ENCODE measurements at regions not wholly inside any gene's neighbourhood (a gene's known extent, or its start where the extent isn't known, plus 50 kb on each side); places are given as distances from the start of the nearest gene placed in this dataset.

DNA sequence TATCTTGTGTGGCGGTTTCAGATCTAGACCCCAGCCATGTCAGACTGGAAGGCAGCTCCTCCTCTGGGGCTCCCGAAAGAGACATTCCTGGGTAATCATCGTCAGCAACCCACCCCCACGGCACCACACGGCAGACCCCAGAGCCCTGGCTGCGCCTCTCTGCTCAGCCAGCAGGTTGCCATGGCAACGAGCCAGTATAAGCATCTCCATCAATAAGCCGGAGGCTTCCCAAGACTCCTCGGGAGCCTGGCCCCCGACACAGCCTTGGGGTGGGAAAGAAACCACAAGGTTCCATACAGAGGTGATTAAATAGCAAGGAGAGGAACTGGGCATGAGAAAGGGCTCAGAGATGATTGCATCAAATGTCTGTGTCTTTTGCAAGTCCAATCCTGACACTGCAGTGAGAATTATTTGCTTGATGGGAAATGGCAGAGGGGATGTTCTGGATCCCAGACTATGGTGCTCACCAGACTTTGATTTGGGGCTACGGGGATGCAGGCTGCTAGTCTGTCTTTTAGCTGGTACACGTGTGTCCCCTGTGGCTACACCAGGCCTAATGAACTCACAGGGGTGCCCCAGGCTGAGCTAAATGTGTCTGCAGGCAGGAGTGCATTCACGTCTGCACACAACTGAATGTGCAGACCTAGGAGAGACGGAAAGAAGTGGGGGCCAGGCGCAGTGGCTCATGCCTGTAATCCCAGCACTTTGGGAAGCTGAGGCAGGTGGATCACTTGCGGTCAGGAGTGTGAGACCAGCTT is 320.5 kb upstream of the TNRC6C start:
- Mint-ChIP-seq H3K27me3 (peaks cover 30% of the 10 kb centered on the region), H3K9me3 (no peaks in the 10 kb centered on the region), H3K27ac (no peak overlapping the region), H3K4me1 (no peaks in the 10 kb centered on the region), H3K36me3 (ENCODE audit: low read depth) (no peaks in the 10 kb centered on the region), H3K4me3 (no peak overlapping the region)
- ATAC-seq (ENCODE audit: low read depth) (no peak), DNase-seq (no peak)
- no peak for TF ChIP-seq CTCF (IDR thresholded peaks at IDR 0.05)
- intact Hi-C loops (cut with micrococcal nuclease), result no loop called here
- CTCF ChIA-PET, result no interaction called here
- POLR2A ChIA-PET, result interaction anchor here (0.5 kb wide), 1 partner anchor 595 kb away, joined by 3 read pairs; no protein-coding TSS in a partner anchor

DNA sequence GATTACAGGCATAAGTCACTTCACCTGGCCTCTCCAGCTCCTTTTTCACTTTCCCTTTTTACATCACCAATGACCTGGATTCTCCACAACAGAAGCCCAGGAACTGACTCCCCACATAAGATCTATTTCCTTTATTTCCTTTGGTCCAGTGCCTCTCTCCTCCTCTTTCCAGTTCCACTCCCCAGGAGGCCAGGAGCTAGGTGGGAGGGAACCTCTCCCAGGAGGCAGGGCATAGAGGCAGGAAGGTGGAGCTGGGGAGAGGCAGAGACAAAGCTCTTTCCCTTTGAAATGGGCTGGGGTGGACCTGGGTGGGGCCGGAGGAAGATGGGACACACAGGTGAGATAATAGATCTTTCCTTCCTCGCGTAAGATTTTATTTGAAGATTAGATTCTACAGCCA is 318.3 kb upstream of the TNRC6C start:
- no peak for TF ChIP-seq CTCF (IDR thresholded peaks at IDR 0.05)
- no peak overlapping the region for H3K4me3 Mint-ChIP-seq
- ChIA-PET CTCF (no interaction called here), POLR2A (interaction anchor here (0.6 kb wide), 1 partner anchor 146 kb away, joined by 3 read pairs; no protein-coding TSS in a partner anchor)
- no peaks in the 10 kb centered on the region for H3K4me1 Mint-ChIP-seq
- intact Hi-C loops (cut with micrococcal nuclease), result no loop called here
- ATAC-seq (ENCODE audit: low read depth) (no peak), DNase-seq (no peak)
- H3K27ac Mint-ChIP-seq, result no peak overlapping the region
- H3K9me3 Mint-ChIP-seq, result no peaks in the 10 kb centered on the region
- peaks cover 25% of the 10 kb centered on the region for H3K27me3 Mint-ChIP-seq
- no peaks in the 10 kb centered on the region for H3K36me3 Mint-ChIP-seq (ENCODE audit: low read depth)

GRCh38 chr17:77640916-77641605 is 317.4 kb upstream of the TNRC6C start:
- ChIA-PET POLR2A (no interaction called here), CTCF (no interaction called here)
- intact Hi-C loops (cut with micrococcal nuclease), result no loop called here
- no peaks in the 10 kb centered on the region for H3K36me3 Mint-ChIP-seq (ENCODE audit: low read depth)
- H3K4me3 Mint-ChIP-seq, result no peak overlapping the region
- H3K9me3 Mint-ChIP-seq, result no peaks in the 10 kb centered on the region
- DNase-seq (no peak), ATAC-seq (ENCODE audit: low read depth) (no peak)
- peaks cover 24% of the 10 kb centered on the region for H3K27me3 Mint-ChIP-seq
- H3K4me1 Mint-ChIP-seq, result no peaks in the 10 kb centered on the region
- H3K27ac Mint-ChIP-seq, result no peak overlapping the region
- TF ChIP-seq CTCF (IDR thresholded peaks at IDR 0.05), result no peak

GRCh38 chr17:77641718-77642117 is 316.8 kb upstream of the TNRC6C start:
- Mint-ChIP-seq H3K27ac (no peak overlapping the region), H3K36me3 (ENCODE audit: low read depth) (no peaks in the 10 kb centered on the region), H3K4me3 (no peak overlapping the region), H3K4me1 (no peaks in the 10 kb centered on the region), H3K9me3 (no peaks in the 10 kb centered on the region), H3K27me3 (peaks cover 24% of the 10 kb centered on the region)
- CTCF ChIA-PET, result no interaction called here
- ATAC-seq (ENCODE audit: low read depth), result no peak
- DNase-seq, result no peak
- POLR2A ChIA-PET, result no interaction called here
- no peak for TF ChIP-seq CTCF (IDR thresholded peaks at IDR 0.05)
- intact Hi-C loops (cut with micrococcal nuclease), result no loop called here

DNA sequence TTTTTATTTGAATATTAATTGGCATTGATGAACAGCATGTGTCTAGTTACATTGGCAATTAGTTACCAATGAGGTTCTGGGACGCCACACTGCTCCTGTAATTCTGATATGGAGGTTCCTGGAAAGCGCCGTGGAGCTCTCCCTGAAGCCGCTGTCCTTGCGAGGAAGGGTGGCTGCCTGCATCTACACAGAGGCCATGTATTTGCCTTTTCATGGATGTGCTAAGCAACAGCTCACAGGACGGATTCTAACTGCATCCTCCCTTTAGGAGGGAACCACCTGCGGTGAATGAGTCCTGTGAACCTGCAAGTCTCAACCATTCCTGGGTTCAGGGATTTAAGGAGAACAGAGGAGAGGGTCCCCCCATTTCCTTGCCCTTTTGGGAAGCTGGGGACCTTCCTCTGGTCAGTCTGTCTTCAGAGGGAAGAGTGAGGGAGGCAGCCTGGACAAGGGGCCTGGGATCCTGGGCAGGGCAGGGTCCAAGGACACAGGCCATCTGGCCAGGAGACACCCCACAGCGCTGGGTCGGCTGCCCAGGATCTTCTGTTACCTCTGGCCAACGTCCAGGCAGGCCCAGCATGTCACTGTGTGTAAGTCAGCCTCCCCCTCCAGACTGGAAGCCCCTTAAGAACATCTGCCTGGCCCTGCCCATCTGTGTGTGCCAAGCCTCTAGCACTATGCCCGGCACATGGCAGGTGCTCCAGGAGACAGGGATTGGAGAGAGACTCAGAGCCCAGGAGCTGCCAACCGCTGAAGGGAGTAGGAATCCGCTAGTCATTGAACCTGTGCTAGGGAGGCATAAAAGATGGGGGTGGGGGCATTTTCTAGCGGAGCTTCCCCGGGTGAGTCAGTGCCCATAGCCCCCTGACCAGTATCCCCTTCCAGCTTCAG is 314.1 kb upstream of the TNRC6C start:
- Mint-ChIP-seq H3K27ac (no peak overlapping the region), H3K4me3 (no peak overlapping the region), H3K4me1 (no peaks in the 10 kb centered on the region), H3K27me3 (peaks cover 14% of the 10 kb centered on the region), H3K36me3 (ENCODE audit: low read depth) (no peaks in the 10 kb centered on the region), H3K9me3 (no peaks in the 10 kb centered on the region)
- no peak for TF ChIP-seq CTCF (IDR thresholded peaks at IDR 0.05)
- ChIA-PET CTCF (no interaction called here), POLR2A (no interaction called here)
- DNase-seq (no peak), ATAC-seq (ENCODE audit: low read depth) (no peak)
- intact Hi-C loops (cut with micrococcal nuclease), result no loop called here

All from activated B cell treated with CpG ODN at 0.5 μM for 24 hours (primary cell).